IMR-90 (cell line): ENCODE measurements at regions not wholly inside any gene's neighbourhood (a gene's known extent, or its start where the extent isn't known, plus 50 kb on each side); places are given as distances from the start of the nearest gene placed in this dataset.

Experiments used
- BHLHE40 ChIP-seq: fragments of 150-350 bp; IDR thresholded peaks from 2 replicates; pipeline ENCODE4 v1.6.1; 2016; ENCODE audit warnings: mild to moderate bottlenecking, low read depth, low read length
- CEBPB ChIP-seq: IDR thresholded peaks from 2 replicates; pipeline ENCODE4 v1.6.1; 2012; ENCODE audit warnings: low read depth, low read length, improper control_type of control experiment
- ELK1 ChIP-seq: fragments of 150-350 bp; IDR thresholded peaks from 2 replicates; pipeline ENCODE4 v1.6.1; 2016; ENCODE audit warnings: low read depth, mild to moderate bottlenecking, low read length, moderate library complexity, borderline replicate concordance
- MAFK ChIP-seq: IDR thresholded peaks from 2 replicates; pipeline ENCODE4 v1.6.1; 2012; ENCODE audit warnings: low read depth, low read length, improper control_type of control experiment
- MXI1 ChIP-seq: IDR thresholded peaks from 2 replicates; pipeline ENCODE4 v1.6.1; 2012; ENCODE audit warnings: low read depth, mild to moderate bottlenecking, low read length, moderate library complexity, borderline replicate concordance
- NFE2L2 ChIP-seq: fragments of 150-350 bp; IDR thresholded peaks from 2 replicates; pipeline ENCODE4 v1.6.1; 2016; ENCODE audit warnings: low read depth, mild to moderate bottlenecking, low read length
- POLR2A ChIP-seq: IDR thresholded peaks from 2 replicates; pipeline ENCODE4 v1.6.1; 2012; ENCODE audit warnings: mild to moderate bottlenecking, low read depth, low read length
- RAD21 ChIP-seq: IDR thresholded peaks from 2 replicates; pipeline ENCODE4 v1.6.1; 2012; ENCODE audit warnings: low read length, improper control_type of control experiment
- USF2 ChIP-seq: fragments of 150-350 bp; IDR thresholded peaks from 2 replicates; pipeline ENCODE4 v1.6.1; 2017; ENCODE audit warnings: mild to moderate bottlenecking, antibody characterized with exemption, low read length, low read depth
- TF ChIP-seq, protein P1 (sequence below): conservative IDR thresholded peaks from 2 replicates; pipeline ENCODE4 v1.5.1; 2012; ENCODE audit warnings: mild to moderate bottlenecking, low read depth, low read length, improper control_type of control experiment

DNA sequence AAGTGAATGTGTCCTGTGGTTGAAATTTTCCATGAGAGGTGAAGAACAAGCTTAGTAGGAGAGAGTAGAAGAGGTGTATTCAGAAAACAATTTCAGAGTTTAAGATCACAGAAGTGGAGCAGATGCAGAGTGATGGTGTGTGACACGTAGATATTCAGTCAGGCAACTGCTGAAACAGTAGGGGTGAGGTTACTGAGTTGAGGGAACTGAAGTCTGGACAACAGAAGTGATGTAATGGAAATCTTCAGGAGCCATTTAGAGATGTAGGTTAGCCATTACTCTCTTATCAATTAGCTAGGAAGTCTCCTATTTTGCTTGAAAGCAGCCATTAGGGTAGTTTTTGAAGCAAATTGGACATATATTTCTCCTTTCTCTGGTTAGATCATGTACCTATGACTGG is 584.4 kb downstream of the PKHD1 start:
- TF ChIP-seq, protein P1, sequence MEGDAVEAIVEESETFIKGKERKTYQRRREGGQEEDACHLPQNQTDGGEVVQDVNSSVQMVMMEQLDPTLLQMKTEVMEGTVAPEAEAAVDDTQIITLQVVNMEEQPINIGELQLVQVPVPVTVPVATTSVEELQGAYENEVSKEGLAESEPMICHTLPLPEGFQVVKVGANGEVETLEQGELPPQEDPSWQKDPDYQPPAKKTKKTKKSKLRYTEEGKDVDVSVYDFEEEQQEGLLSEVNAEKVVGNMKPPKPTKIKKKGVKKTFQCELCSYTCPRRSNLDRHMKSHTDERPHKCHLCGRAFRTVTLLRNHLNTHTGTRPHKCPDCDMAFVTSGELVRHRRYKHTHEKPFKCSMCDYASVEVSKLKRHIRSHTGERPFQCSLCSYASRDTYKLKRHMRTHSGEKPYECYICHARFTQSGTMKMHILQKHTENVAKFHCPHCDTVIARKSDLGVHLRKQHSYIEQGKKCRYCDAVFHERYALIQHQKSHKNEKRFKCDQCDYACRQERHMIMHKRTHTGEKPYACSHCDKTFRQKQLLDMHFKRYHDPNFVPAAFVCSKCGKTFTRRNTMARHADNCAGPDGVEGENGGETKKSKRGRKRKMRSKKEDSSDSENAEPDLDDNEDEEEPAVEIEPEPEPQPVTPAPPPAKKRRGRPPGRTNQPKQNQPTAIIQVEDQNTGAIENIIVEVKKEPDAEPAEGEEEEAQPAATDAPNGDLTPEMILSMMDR, result no peak
- TF ChIP-seq RAD21, result no peak
- no peak for TF ChIP-seq MXI1
- no peak for TF ChIP-seq USF2
- no peak for TF ChIP-seq POLR2A
- no peak for TF ChIP-seq MAFK
- no peak for TF ChIP-seq BHLHE40
- no peak for TF ChIP-seq CEBPB
- TF ChIP-seq ELK1, result no peak
- no peak for TF ChIP-seq NFE2L2
